ENCODE measurements at regions not wholly inside any gene's neighbourhood (a gene's known extent, or its start where the extent isn't known, plus 50 kb on each side); places are given as distances from the start of the nearest gene placed in this dataset.

- H3K9me3 ChIP-seq (ENCODE audit: control insufficient read depth, insufficient read depth, low read depth, low read length): no peaks in the 10 kb centered on the region
- no peak for TF ChIP-seq EZH2 (IDR thresholded peaks at IDR 0.05; ENCODE audit: low read length, missing control alignments)
- TF ChIP-seq, protein P1, sequence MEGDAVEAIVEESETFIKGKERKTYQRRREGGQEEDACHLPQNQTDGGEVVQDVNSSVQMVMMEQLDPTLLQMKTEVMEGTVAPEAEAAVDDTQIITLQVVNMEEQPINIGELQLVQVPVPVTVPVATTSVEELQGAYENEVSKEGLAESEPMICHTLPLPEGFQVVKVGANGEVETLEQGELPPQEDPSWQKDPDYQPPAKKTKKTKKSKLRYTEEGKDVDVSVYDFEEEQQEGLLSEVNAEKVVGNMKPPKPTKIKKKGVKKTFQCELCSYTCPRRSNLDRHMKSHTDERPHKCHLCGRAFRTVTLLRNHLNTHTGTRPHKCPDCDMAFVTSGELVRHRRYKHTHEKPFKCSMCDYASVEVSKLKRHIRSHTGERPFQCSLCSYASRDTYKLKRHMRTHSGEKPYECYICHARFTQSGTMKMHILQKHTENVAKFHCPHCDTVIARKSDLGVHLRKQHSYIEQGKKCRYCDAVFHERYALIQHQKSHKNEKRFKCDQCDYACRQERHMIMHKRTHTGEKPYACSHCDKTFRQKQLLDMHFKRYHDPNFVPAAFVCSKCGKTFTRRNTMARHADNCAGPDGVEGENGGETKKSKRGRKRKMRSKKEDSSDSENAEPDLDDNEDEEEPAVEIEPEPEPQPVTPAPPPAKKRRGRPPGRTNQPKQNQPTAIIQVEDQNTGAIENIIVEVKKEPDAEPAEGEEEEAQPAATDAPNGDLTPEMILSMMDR (conservative IDR thresholded peaks at IDR 0.05 in 1 of 2, IDR thresholded peaks at IDR 0.05 in 1 of 2; ENCODE audit: low read depth in 1 of 2, low read length in 2 of 2): no peak
Measured at GRCh38 chr4:24741910-24742309, 53.5 kb upstream of the SOD3 start.

GRCh38 chr4:24742335-24742734, 53.0 kb upstream of the SOD3 start:
- Histone ChIP-seq H3K9me3 (ENCODE audit: control insufficient read depth, insufficient read depth, low read depth, low read length) (no peaks in the 10 kb centered on the region), H3K9ac (ENCODE audit: insufficient read depth, low read length) (no peak overlapping the region), H3K4me1 (ENCODE audit: control insufficient read depth, extremely low read depth, insufficient read depth, low read length) (no peaks in the 10 kb centered on the region), H4K20me1 (ENCODE audit: control insufficient read depth, extremely low read depth, insufficient read depth, low read length) (no peaks in the 10 kb centered on the region), H3K27me3 (ENCODE audit: control insufficient read depth, insufficient read depth, low read length) (no peaks in the 10 kb centered on the region), H3K27ac (ENCODE audit: insufficient read depth, low read length) (no peak overlapping the region), H3K79me2 (ENCODE audit: control insufficient read depth, insufficient read depth, low read length) (no peaks in the 10 kb centered on the region), H3K4me3 (replicated peaks in 1 of 4; ENCODE audit: control extremely low read depth in 1 of 4, insufficient read depth in 1 of 4, low read depth in 3 of 4, low read length in 4 of 4) (no peak overlapping the region), H2AFZ (ENCODE audit: low read length) (no peak overlapping the region), H3K36me3 (ENCODE audit: control insufficient read depth, insufficient read depth, low read length) (no peaks in the 10 kb centered on the region), H3K4me2 (ENCODE audit: extremely low read depth, insufficient read depth, low read length) (no peak overlapping the region)
- DNase-seq (ENCODE audit: low read depth in 2 of 2): no peak
- TF ChIP-seq, protein P1 (conservative IDR thresholded peaks at IDR 0.05 in 1 of 2, IDR thresholded peaks at IDR 0.05 in 1 of 2; ENCODE audit: low read depth in 1 of 2, low read length in 2 of 2): no peak
- TF ChIP-seq EZH2 (IDR thresholded peaks at IDR 0.05; ENCODE audit: low read length, missing control alignments): no peak

More at GRCh38 chr4:24741910-24742309, 53.5 kb upstream of the SOD3 start:
- H2AFZ ChIP-seq (ENCODE audit: low read length): no peak overlapping the region
- H3K79me2 ChIP-seq (ENCODE audit: control insufficient read depth, insufficient read depth, low read length): no peaks in the 10 kb centered on the region
- H3K4me1 ChIP-seq (ENCODE audit: control insufficient read depth, extremely low read depth, insufficient read depth, low read length): no peaks in the 10 kb centered on the region
- no peak overlapping the region for H3K27ac ChIP-seq (ENCODE audit: insufficient read depth, low read length)
- H3K4me2 ChIP-seq (ENCODE audit: extremely low read depth, insufficient read depth, low read length): no peak overlapping the region
- DNase-seq (ENCODE audit: low read depth in 2 of 2): no peak
- H3K36me3 ChIP-seq (ENCODE audit: control insufficient read depth, insufficient read depth, low read length): no peaks in the 10 kb centered on the region
- no peaks in the 10 kb centered on the region for H4K20me1 ChIP-seq (ENCODE audit: control insufficient read depth, extremely low read depth, insufficient read depth, low read length)
- H3K4me3 ChIP-seq (replicated peaks in 1 of 4; ENCODE audit: control extremely low read depth in 1 of 4, insufficient read depth in 1 of 4, low read depth in 3 of 4, low read length in 4 of 4): no peak overlapping the region
- no peaks in the 10 kb centered on the region for H3K27me3 ChIP-seq (ENCODE audit: control insufficient read depth, insufficient read depth, low read length)
- H3K9ac ChIP-seq (ENCODE audit: insufficient read depth, low read length): no peak overlapping the region

DNA sequence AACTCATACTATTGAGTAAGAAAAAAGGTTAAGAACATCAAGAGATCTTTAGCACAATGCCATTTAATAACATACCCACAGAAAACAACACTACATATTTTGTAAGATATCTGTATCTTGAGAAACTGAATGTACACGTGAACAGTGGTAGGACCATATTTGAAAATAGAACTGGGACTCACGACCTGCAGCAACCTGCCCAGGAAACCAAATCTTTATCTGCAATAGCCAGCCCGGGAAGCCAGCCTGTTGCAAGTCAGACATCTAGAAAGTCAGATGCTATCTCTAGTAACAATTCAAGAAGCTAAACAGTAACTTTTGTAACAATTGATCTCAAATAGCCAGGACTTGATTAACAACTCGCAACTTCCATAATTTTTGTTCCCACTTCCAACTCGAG, 52.6 kb upstream of the SOD3 start:
- Histone ChIP-seq H3K36me3 (ENCODE audit: control insufficient read depth, insufficient read depth, low read length) (no peaks in the 10 kb centered on the region), H2AFZ (ENCODE audit: low read length) (no peak overlapping the region), H3K4me1 (ENCODE audit: control insufficient read depth, extremely low read depth, insufficient read depth, low read length) (no peaks in the 10 kb centered on the region), H3K79me2 (ENCODE audit: control insufficient read depth, insufficient read depth, low read length) (no peaks in the 10 kb centered on the region), H3K4me2 (ENCODE audit: extremely low read depth, insufficient read depth, low read length) (no peak overlapping the region), H4K20me1 (ENCODE audit: control insufficient read depth, extremely low read depth, insufficient read depth, low read length) (no peaks in the 10 kb centered on the region), H3K4me3 (replicated peaks in 1 of 4; ENCODE audit: control extremely low read depth in 1 of 4, insufficient read depth in 1 of 4, low read depth in 3 of 4, low read length in 4 of 4) (no peak overlapping the region), H3K9me3 (ENCODE audit: control insufficient read depth, insufficient read depth, low read depth, low read length) (no peaks in the 10 kb centered on the region), H3K27me3 (ENCODE audit: control insufficient read depth, insufficient read depth, low read length) (no peaks in the 10 kb centered on the region), H3K27ac (ENCODE audit: insufficient read depth, low read length) (no peak overlapping the region), H3K9ac (ENCODE audit: insufficient read depth, low read length) (no peak overlapping the region)
- DNase-seq (ENCODE audit: low read depth in 2 of 2): no peak
- TF ChIP-seq, protein P1 (conservative IDR thresholded peaks at IDR 0.05 in 1 of 2, IDR thresholded peaks at IDR 0.05 in 1 of 2; ENCODE audit: low read depth in 1 of 2, low read length in 2 of 2): no peak
- TF ChIP-seq EZH2 (IDR thresholded peaks at IDR 0.05; ENCODE audit: low read length, missing control alignments): no peak
